ENCODE measurements at regions not wholly inside any gene's neighbourhood (a gene's known extent, or its start where the extent isn't known, plus 50 kb on each side); places are given as distances from the start of the nearest gene placed in this dataset.

GRCh38 chr4:59127006-59127405, 2016.8 kb upstream of the IGFBP7 start:
- no peak for DNase-seq (ENCODE audit: low spot score in 2 of 2)
- no peaks in the 10 kb centered on the region for H3K36me3 ChIP-seq
- H3K27me3 ChIP-seq = no peaks in the 10 kb centered on the region
- no peak for TF ChIP-seq POLR2A (IDR thresholded peaks at IDR 0.05)
- TF ChIP-seq CTCF (IDR thresholded peaks at IDR 0.05) = no peak
- no peak for TF ChIP-seq EP300 (IDR thresholded peaks at IDR 0.05)
- TF ChIP-seq POLR2AphosphoS5 (IDR thresholded peaks at IDR 0.05) = no peak
- no peak overlapping the region for H3K27ac ChIP-seq
- H3K4me3 ChIP-seq = no peak overlapping the region
- H3K4me1 ChIP-seq = no peaks in the 10 kb centered on the region
- 39% methylated on average over 5 of the region's 5 CpGs for WGBS
- no peaks in the 10 kb centered on the region for H3K9me3 ChIP-seq

GRCh38 chr4:59127743-59128142, 2017.6 kb upstream of the IGFBP7 start:
- TF ChIP-seq CTCF (IDR thresholded peaks at IDR 0.05) = no peak
- no peak for TF ChIP-seq POLR2AphosphoS5 (IDR thresholded peaks at IDR 0.05)
- TF ChIP-seq POLR2A (IDR thresholded peaks at IDR 0.05) = no peak
- TF ChIP-seq EP300 (IDR thresholded peaks at IDR 0.05) = no peak
- no peaks in the 10 kb centered on the region for H3K27me3 ChIP-seq
- no peaks in the 10 kb centered on the region for H3K4me1 ChIP-seq
- H3K27ac ChIP-seq = no peak overlapping the region
- no peak for DNase-seq (ENCODE audit: low spot score in 2 of 2)
- WGBS = 26% methylated on average over 1 of the region's 1 CpG
- H3K4me3 ChIP-seq = no peak overlapping the region
- H3K36me3 ChIP-seq = no peaks in the 10 kb centered on the region
- H3K9me3 ChIP-seq = no peaks in the 10 kb centered on the region

GRCh38 chr4:59135248-59135985, 2025.2 kb upstream of the IGFBP7 start:
- no peak for DNase-seq (ENCODE audit: low spot score in 2 of 2)
- TF ChIP-seq POLR2A (IDR thresholded peaks at IDR 0.05) = no peak
- TF ChIP-seq POLR2AphosphoS5 (IDR thresholded peaks at IDR 0.05) = no peak
- TF ChIP-seq CTCF (IDR thresholded peaks at IDR 0.05) = no peak
- Histone ChIP-seq H3K9me3 (no peaks in the 10 kb centered on the region), H3K4me3 (no peak overlapping the region), H3K36me3 (no peaks in the 10 kb centered on the region), H3K4me1 (no peaks in the 10 kb centered on the region), H3K27me3 (no peaks in the 10 kb centered on the region), H3K27ac (no peak overlapping the region)
- WGBS = 93% methylated on average over 1 of the region's 1 CpG

GRCh38 chr4:59161249-59161648, 2038.9 kb upstream of the ADGRL3 start:
- 72% methylated on average over 6 of the region's 6 CpGs for WGBS
- Histone ChIP-seq H3K27ac (no peak overlapping the region), H3K36me3 (no peaks in the 10 kb centered on the region), H3K27me3 (no peaks in the 10 kb centered on the region), H3K9me3 (peaks cover 5% of the 10 kb centered on the region), H3K4me1 (no peaks in the 10 kb centered on the region), H3K4me3 (no peak overlapping the region)
- no peak for DNase-seq (ENCODE audit: low spot score in 2 of 2)
- TF ChIP-seq EP300 (IDR thresholded peaks at IDR 0.05) (no peak), CTCF (IDR thresholded peaks at IDR 0.05) (no peak), POLR2A (IDR thresholded peaks at IDR 0.05) (no peak), POLR2AphosphoS5 (IDR thresholded peaks at IDR 0.05) (no peak)

GRCh38 chr4:59175617-59176016, 2024.5 kb upstream of the ADGRL3 start:
- Histone ChIP-seq H3K27me3 (no peaks in the 10 kb centered on the region), H3K9me3 (no peaks in the 10 kb centered on the region), H3K4me1 (no peaks in the 10 kb centered on the region), H3K36me3 (no peaks in the 10 kb centered on the region), H3K27ac (no peak overlapping the region), H3K4me3 (no peak overlapping the region)
- DNase-seq (ENCODE audit: low spot score in 2 of 2) = no peak
- WGBS = 0% methylated on average over 1 of the region's 1 CpG
- TF ChIP-seq EP300 (IDR thresholded peaks at IDR 0.05) = no peak
- no peak for TF ChIP-seq CTCF (IDR thresholded peaks at IDR 0.05)
- TF ChIP-seq POLR2AphosphoS5 (IDR thresholded peaks at IDR 0.05) = no peak
- TF ChIP-seq POLR2A (IDR thresholded peaks at IDR 0.05) = no peak
